GM12801 (cell line): ENCODE measurements at regions not wholly inside any gene's neighbourhood (a gene's known extent, or its start where the extent isn't known, plus 50 kb on each side); places are given as distances from the start of the nearest gene placed in this dataset.

Experiments used
- CTCF ChIP-seq: IDR thresholded peaks from one replicate; pipeline ENCODE4 v1.5.1; 2011; ENCODE audit warnings: control low read depth; ENCODE audit not compliant: insufficient read length; ENCODE audit errors: extremely low read depth

- no peak for TF ChIP-seq CTCF
Measured at GRCh38 chr1:34354367-34354766, 177.7 kb downstream of the C1orf94 start.

GRCh38 chr1:34356853-34357252 is 180.1 kb downstream of the C1orf94 start:
- TF ChIP-seq CTCF = no peak

GRCh38 chr1:34358636-34359035 is 181.9 kb downstream of the C1orf94 start:
- no peak for TF ChIP-seq CTCF

DNA sequence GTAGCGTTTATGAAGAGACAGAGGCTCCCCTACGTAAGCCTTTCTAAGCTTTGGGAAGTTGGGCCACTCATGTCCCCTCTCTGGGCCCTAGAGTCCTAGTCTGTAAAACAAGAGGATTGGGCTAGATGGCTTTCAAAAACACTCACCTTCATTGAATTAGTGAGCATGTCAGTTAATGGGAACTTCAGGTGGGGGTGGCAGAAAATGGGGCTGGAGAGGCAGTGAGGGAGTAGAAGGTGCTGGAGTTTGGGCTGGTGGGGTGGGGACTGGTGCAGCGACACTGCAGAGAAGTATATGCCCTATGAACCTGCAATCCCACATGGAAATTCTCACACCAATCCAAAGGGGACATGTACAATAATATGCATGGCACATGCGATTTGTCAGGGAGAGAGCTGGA is 182.7 kb downstream of the C1orf94 start:
- no peak for TF ChIP-seq CTCF

- no peak for TF ChIP-seq CTCF
Measured at GRCh38 chr1:34360574-34360973, 183.9 kb downstream of the C1orf94 start.

DNA sequence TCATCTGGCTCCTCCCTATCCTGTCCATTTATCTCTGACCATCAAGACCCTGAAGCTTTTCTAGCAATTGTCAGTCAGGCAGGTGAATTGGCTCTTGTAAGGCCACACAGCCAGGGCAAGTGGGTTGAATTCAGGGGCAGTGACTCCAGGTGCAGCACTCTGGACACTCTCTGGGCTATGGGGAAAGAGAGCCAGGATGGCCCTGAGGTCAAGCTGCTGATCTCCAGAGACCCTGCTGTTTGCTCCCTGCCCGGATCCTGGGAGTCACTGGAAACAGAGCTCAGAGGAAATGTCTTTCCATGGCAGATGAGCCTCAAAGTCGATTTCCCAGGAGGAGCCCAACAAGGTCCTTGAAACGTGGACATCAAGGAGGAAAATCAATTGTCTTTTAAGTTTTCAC is 184.4 kb downstream of the C1orf94 start:
- TF ChIP-seq CTCF = no peak

- TF ChIP-seq CTCF = no peak
Measured at GRCh38 chr1:34361781-34362357, 185.2 kb downstream of the C1orf94 start.

- no peak for TF ChIP-seq CTCF
Measured at GRCh38 chr1:34362949-34363348, 186.2 kb downstream of the C1orf94 start.
